ENCODE measurements at regions not wholly inside any gene's neighbourhood (a gene's known extent, or its start where the extent isn't known, plus 50 kb on each side); places are given as distances from the start of the nearest gene placed in this dataset.

DNA sequence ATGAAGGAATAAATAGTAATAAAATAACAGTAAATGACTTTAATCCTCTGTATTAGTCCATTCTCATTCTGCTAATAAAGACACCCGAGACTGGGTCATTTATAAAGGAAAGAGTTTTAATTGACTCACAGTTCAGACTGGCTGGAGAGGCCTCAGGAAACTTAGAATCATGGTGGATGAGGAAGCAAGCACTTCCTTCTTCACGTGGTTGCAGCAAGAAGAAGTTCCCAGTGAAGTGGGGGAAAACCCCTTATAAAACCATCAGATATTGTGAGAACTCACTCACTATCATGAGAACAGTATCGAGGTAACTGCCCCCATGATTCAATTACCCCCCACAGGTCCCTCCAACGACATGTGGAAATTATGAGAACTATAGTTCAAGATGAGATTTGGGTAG lies 727.9 kb upstream of the LINC00305 start:
- TF ChIP-seq, protein P1, sequence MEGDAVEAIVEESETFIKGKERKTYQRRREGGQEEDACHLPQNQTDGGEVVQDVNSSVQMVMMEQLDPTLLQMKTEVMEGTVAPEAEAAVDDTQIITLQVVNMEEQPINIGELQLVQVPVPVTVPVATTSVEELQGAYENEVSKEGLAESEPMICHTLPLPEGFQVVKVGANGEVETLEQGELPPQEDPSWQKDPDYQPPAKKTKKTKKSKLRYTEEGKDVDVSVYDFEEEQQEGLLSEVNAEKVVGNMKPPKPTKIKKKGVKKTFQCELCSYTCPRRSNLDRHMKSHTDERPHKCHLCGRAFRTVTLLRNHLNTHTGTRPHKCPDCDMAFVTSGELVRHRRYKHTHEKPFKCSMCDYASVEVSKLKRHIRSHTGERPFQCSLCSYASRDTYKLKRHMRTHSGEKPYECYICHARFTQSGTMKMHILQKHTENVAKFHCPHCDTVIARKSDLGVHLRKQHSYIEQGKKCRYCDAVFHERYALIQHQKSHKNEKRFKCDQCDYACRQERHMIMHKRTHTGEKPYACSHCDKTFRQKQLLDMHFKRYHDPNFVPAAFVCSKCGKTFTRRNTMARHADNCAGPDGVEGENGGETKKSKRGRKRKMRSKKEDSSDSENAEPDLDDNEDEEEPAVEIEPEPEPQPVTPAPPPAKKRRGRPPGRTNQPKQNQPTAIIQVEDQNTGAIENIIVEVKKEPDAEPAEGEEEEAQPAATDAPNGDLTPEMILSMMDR (conservative IDR thresholded peaks at IDR 0.05; ENCODE audit: low read length), result no peak
- TF ChIP-seq EZH2phosphoT487 (IDR thresholded peaks at IDR 0.05; ENCODE audit: borderline replicate concordance, low read depth, low read length), result no peak
